ENCODE measurements at regions not wholly inside any gene's neighbourhood (a gene's known extent, or its start where the extent isn't known, plus 50 kb on each side); places are given as distances from the start of the nearest gene placed in this dataset.

GRCh38 chr15:77819851-77820728 is 187.4 kb upstream of the LINGO1 start:
- peak in 4 of 12 donors; percentile 5 to 33 (median 20) for TF ChIP-seq CTCF (IDR thresholded peaks at IDR 0.05)
- no peak for TF ChIP-seq POLR2A (IDR thresholded peaks at IDR 0.05)

Measured in heart left ventricle (tissue), 13 donors.